Calu3 (cell line): ENCODE measurements at regions not wholly inside any gene's neighbourhood (a gene's known extent, or its start where the extent isn't known, plus 50 kb on each side); places are given as distances from the start of the nearest gene placed in this dataset.
A peak's percentile ranks its signal among the peaks of the same experiment; 100 is the strongest.

ENCODE experiments used
- BruUV-seq: library from RNA; stranded (reverse); fragments of 400-500 nt; replicated peaks from 2 replicates; lab custom pipeline; 2021; lab: Mats Ljungman, UMichigan
- CTCF ChIA-PET: fragments of 300-600 bp; sonication (Branson Sonifier 250); formaldehyde crosslinking; loops from one replicate; lab custom pipeline; 2022; ENCODE audit warnings: antibody characterized with exemption; lab: Charles Lee
- DNase-seq: peaks from one replicate; pipeline ENCODE4 v3.0.0; 2022
- H3K27ac Mint-ChIP-seq: one replicate; pipeline ENCODE4 v1.8.0; 2022; ENCODE audit warnings: mixed read lengths; ENCODE audit not compliant: unreplicated experiment
- H3K27me3 Mint-ChIP-seq: one replicate; pipeline ENCODE4 v1.8.0; 2022; ENCODE audit warnings: mixed read lengths; ENCODE audit not compliant: unreplicated experiment
- H3K36me3 Mint-ChIP-seq: one replicate; pipeline ENCODE4 v1.8.0; 2022; ENCODE audit warnings: mild to moderate bottlenecking, moderate library complexity, mixed read lengths; ENCODE audit not compliant: insufficient read depth, unreplicated experiment
- H3K4me1 Mint-ChIP-seq: one replicate; pipeline ENCODE4 v1.8.0; 2022; ENCODE audit warnings: mild to moderate bottlenecking, low read depth, mixed read lengths; ENCODE audit not compliant: unreplicated experiment
- H3K4me3 Mint-ChIP-seq: one replicate; pipeline ENCODE4 v1.8.0; 2022; ENCODE audit warnings: mild to moderate bottlenecking, low read depth, moderate library complexity, mixed read lengths; ENCODE audit not compliant: unreplicated experiment
- H3K9me3 Mint-ChIP-seq: one replicate; pipeline ENCODE4 v1.8.0; 2022; ENCODE audit warnings: low read depth, mixed read lengths; ENCODE audit not compliant: unreplicated experiment
- CTCF ChIP-seq: fragments of 200-600 bp; IDR thresholded peaks from one replicate; pipeline ENCODE4 v1.8.0; 2022; ENCODE audit warnings: antibody characterized with exemption; ENCODE audit not compliant: unreplicated experiment
- intact Hi-C: fragments of 100-400 bp; cut with micrococcal nuclease; formaldehyde crosslinking; loops from one replicate; pipeline ENCODE4 v1.10.0; 2022; ENCODE audit not compliant: unreplicated experiment

DNA sequence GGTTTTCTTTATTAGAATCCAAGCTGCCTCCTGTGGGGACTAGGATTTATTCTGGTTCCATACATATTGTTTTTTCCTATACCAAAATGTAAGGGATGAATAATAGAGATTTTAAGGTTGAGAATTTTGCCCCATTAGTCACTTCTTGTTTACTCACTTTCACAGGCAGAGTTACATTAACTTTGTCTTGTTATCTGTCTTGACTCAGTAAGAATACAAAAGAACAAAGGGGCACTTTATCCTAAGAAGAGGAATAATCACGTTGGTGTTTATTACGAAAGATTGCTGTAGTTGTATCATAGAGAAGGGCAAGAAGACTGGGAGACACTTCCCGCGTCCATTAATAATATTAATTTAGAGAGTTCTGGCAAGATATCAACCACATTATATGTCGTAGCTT is 599.7 kb upstream of the FTMT start:
- no TSS peak for BruUV-seq
- Mint-ChIP-seq H3K27me3 (no peaks in the 10 kb centered on the region), H3K9me3 (peaks cover 8% of the 10 kb centered on the region), H3K4me1 (peaks cover 30% of the 10 kb centered on the region), H3K27ac (peak overlapping the region; percentile 72), H3K36me3 (peaks cover 5% of the 10 kb centered on the region), H3K4me3 (peak overlapping the region; percentile 8)
- intact Hi-C loops = no loop called here
- no peak for DNase-seq
- CTCF ChIA-PET = interaction anchor here (0.7 kb wide), 1 partner anchor 1113 kb away, joined by 3 read pairs; no protein-coding TSS in a partner anchor
- TF ChIP-seq CTCF = no peak

GRCh38 chr5:121257621-121258020 is 594.1 kb upstream of the FTMT start:
- Mint-ChIP-seq H3K27ac (no peak overlapping the region), H3K36me3 (no peaks in the 10 kb centered on the region), H3K4me1 (peaks cover 32% of the 10 kb centered on the region), H3K4me3 (no peak overlapping the region), H3K27me3 (no peaks in the 10 kb centered on the region), H3K9me3 (peaks cover 4% of the 10 kb centered on the region)
- no peak for DNase-seq
- no peak for TF ChIP-seq CTCF
- no TSS peak for BruUV-seq
- CTCF ChIA-PET = no interaction called here
- intact Hi-C loops = no loop called here

DNA sequence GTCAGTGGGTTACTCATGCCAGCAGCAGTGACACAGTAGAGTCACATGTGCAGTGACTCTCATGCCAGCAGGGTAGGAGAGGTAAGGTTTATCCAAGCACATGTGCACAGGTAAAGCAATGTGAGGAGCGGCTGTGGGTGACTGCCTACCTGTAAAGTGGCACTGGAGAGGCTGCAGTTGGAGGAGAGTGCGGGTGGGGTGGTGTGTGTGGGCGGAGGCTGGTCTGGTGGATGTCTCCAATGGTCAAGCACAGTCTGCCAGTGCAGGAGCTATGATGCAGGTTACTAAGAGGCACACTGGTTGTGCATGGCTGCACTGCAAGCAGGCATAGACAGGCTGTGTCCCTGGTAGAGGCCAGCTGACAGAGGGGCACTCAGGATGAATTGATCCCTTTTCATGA is 588.2 kb upstream of the FTMT start:
- Mint-ChIP-seq H3K27me3 (no peaks in the 10 kb centered on the region), H3K36me3 (no peaks in the 10 kb centered on the region), H3K9me3 (peaks cover 4% of the 10 kb centered on the region), H3K27ac (no peak overlapping the region), H3K4me1 (peaks cover 12% of the 10 kb centered on the region), H3K4me3 (no peak overlapping the region)
- no peak for DNase-seq
- BruUV-seq = no TSS peak
- intact Hi-C loops = no loop called here
- CTCF ChIA-PET = no interaction called here
- TF ChIP-seq CTCF = no peak

- BruUV-seq = no TSS peak
- Mint-ChIP-seq H3K9me3 (no peaks in the 10 kb centered on the region), H3K4me3 (no peak overlapping the region), H3K27ac (no peak overlapping the region), H3K27me3 (no peaks in the 10 kb centered on the region), H3K36me3 (no peaks in the 10 kb centered on the region), H3K4me1 (peaks cover 12% of the 10 kb centered on the region)
- CTCF ChIA-PET = no interaction called here
- DNase-seq = no peak
- TF ChIP-seq CTCF = no peak
- intact Hi-C loops = no loop called here
Observed at GRCh38 chr5:121264605-121265004, 587.1 kb upstream of the FTMT start.
